Upper lobe of right lung (tissue), 1 donor: ENCODE measurements at regions not wholly inside any gene's neighbourhood (a gene's known extent, or its start where the extent isn't known, plus 50 kb on each side); places are given as distances from the start of the nearest gene placed in this dataset.

Source experiments
- ATAC-seq: fragments of 200-7000 bp; cut with Tn5 transposase; one replicate; pipeline ENCODE4 v1.9.1; 2020; ENCODE audit warnings: mild to moderate bottlenecking, moderate library complexity
- DNase-seq: peaks from one replicate; pipeline ENCODE4 v3.0.0-alpha.2; 2020
- H3K27ac ChIP-seq: fragments of 200-600 bp; one replicate; pipeline ENCODE4 v1.8.0; 2022
- H3K27me3 ChIP-seq: fragments of 200-600 bp; one replicate; pipeline ENCODE4 v1.8.0; 2022; ENCODE audit warnings: mild to moderate bottlenecking
- H3K36me3 ChIP-seq: fragments of 200-600 bp; one replicate; pipeline ENCODE4 v1.8.0; 2022
- H3K4me1 ChIP-seq: fragments of 200-600 bp; one replicate; pipeline ENCODE4 v1.8.0; 2022
- H3K4me3 ChIP-seq: fragments of 200-600 bp; one replicate; pipeline ENCODE4 v1.8.0; 2022; ENCODE audit warnings: mild to moderate bottlenecking
- H3K9me3 ChIP-seq: fragments of 200-600 bp; one replicate; pipeline ENCODE4 v1.8.0; 2022
- intact Hi-C: fragments of 100-400 bp; cut with DNase I; formaldehyde crosslinking; loops from one replicate; pipeline ENCODE4 v1.11.0; 2022
- TF ChIP-seq, protein P1 (sequence below): fragments of 200-600 bp; IDR thresholded peaks from one replicate; pipeline ENCODE4 v1.8.0; 2022; ENCODE audit warnings: antibody characterized with exemption
- donor health status: DM: no; HTN: yes; CAD: no; lungs with severe emphysema.

DNA sequence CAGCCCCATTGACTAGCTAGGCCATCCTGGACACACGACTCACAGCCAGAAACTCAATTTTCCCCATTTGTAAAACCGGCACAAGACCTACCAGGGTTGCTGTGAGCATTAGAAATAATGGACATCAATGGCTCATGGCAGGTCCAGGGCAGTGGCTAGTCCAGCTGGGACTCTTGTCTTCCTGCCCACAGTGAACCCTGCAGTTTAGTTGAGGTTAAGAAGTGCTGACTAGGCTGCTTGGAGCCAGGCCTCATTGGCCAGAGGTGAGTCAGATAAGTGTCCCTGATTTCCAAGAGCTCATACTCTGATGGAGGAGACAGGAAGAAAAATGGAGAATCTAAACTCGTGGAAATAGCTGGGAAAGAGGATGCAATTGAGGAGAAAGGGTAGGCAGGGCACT lies 123.4 kb upstream of the ZNF92 start:
- intact Hi-C loops: no loop called here
- TF ChIP-seq, protein P1, sequence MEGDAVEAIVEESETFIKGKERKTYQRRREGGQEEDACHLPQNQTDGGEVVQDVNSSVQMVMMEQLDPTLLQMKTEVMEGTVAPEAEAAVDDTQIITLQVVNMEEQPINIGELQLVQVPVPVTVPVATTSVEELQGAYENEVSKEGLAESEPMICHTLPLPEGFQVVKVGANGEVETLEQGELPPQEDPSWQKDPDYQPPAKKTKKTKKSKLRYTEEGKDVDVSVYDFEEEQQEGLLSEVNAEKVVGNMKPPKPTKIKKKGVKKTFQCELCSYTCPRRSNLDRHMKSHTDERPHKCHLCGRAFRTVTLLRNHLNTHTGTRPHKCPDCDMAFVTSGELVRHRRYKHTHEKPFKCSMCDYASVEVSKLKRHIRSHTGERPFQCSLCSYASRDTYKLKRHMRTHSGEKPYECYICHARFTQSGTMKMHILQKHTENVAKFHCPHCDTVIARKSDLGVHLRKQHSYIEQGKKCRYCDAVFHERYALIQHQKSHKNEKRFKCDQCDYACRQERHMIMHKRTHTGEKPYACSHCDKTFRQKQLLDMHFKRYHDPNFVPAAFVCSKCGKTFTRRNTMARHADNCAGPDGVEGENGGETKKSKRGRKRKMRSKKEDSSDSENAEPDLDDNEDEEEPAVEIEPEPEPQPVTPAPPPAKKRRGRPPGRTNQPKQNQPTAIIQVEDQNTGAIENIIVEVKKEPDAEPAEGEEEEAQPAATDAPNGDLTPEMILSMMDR: no peak
- Histone ChIP-seq H3K27me3 (no peaks in the 10 kb centered on the region), H3K27ac (no peak overlapping the region), H3K9me3 (no peaks in the 10 kb centered on the region), H3K4me1 (peaks cover 4% of the 10 kb centered on the region), H3K4me3 (no peak overlapping the region), H3K36me3 (no peaks in the 10 kb centered on the region)
- ATAC-seq (no peak), DNase-seq (no peak)

DNA sequence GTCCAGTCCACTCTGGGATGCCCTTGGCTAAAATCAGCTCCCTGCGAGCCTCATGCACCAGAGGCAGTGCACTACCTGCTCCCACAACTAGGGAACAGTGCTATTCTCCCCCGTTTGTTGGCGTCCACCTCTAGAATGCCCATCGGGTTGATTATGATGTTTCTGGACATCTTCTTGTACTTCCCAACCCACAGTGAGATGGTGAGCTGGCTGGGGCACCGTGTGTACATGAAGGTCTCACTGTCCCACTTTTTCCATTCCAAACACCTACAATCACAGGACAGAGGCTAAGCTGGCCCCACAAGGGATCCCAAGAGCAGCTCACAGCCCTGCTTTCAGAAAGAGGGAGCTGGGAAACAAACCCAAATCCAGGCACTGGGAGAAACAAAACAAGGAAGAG lies 126.2 kb upstream of the ZNF92 start:
- H3K4me1 ChIP-seq: peaks cover 2% of the 10 kb centered on the region
- intact Hi-C loops: no loop called here
- TF ChIP-seq, protein P1: no peak

GRCh38 chr7:65239707-65240352 lies 133.8 kb upstream of the ZNF92 start:
- Histone ChIP-seq H3K9me3 (no peaks in the 10 kb centered on the region), H3K4me3 (peak overlapping the region; percentile 50), H3K27ac (no peak overlapping the region), H3K27me3 (peaks cover 10% of the 10 kb centered on the region), H3K4me1 (peaks cover 10% of the 10 kb centered on the region), H3K36me3 (no peaks in the 10 kb centered on the region)
- TF ChIP-seq, protein P1: no peak
- intact Hi-C loops: no loop called here
- peak; percentile 88 for ATAC-seq
- peak; percentile 80 for DNase-seq

More for the DNA sequence above, 126.2 kb upstream of the ZNF92 start:
- H3K9me3 ChIP-seq: no peaks in the 10 kb centered on the region
- ATAC-seq (no peak), DNase-seq (no peak)
- H3K27ac ChIP-seq: no peak overlapping the region
- H3K36me3 ChIP-seq: no peaks in the 10 kb centered on the region
- H3K27me3 ChIP-seq: no peaks in the 10 kb centered on the region
- no peak overlapping the region for H3K4me3 ChIP-seq

DNA sequence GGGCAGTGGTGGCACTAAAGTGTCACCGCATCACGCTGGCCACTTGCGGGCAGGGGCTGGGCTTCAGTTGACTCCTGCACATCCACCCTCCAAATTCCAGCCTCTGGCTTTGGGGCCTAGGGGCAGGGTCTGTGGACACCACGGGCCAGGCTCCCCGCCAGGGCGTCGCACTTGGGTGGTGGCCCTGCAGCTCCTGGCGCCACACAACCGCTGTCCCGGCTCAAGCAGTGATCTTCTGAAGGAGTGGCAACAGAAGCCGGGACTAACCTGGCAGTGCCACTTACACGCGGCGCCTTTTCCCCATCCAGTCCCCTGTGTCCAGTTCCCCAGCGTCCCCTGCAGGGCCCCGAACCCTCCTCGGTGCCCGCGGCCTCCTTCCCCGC lies 134.3 kb upstream of the ZNF92 start:
- Histone ChIP-seq H3K27me3 (peaks cover 10% of the 10 kb centered on the region), H3K36me3 (no peaks in the 10 kb centered on the region), H3K9me3 (no peaks in the 10 kb centered on the region), H3K4me1 (peaks cover 10% of the 10 kb centered on the region), H3K27ac (no peak overlapping the region), H3K4me3 (peak overlapping the region; percentile 50)
- TF ChIP-seq, protein P1: no peak
- ATAC-seq: no peak
- DNase-seq: no peak
- intact Hi-C loops: no loop called here

- TF ChIP-seq, protein P1: no peak
- Histone ChIP-seq H3K4me3 (no peak overlapping the region), H3K36me3 (no peaks in the 10 kb centered on the region), H3K4me1 (peaks cover 10% of the 10 kb centered on the region), H3K27me3 (peaks cover 10% of the 10 kb centered on the region), H3K27ac (no peak overlapping the region), H3K9me3 (no peaks in the 10 kb centered on the region)
- DNase-seq: no peak
- intact Hi-C loops: no loop called here
- ATAC-seq: no peak
Measured at GRCh38 chr7:65238785-65239184, 134.9 kb upstream of the ZNF92 start.

DNA sequence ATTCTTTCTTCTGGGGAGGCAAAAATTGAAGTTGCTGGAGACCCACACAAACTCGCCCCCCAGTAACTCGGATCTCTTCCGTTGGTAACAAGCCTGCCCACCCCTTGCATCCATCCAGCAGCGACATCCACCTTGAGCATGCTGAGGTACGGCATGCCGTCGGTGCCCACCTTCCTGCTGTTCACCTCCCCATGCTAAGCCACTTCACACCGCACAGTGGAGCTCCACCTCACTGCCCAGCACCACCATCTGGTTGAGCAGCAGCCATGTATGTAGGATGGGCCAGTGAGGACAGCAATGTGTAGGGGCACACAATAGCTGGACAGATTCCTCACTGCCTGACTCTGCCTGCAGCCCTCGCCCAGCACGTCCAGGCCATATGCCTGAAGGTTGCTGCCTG lies 138.1 kb upstream of the ZNF92 start:
- Histone ChIP-seq H3K9me3 (no peaks in the 10 kb centered on the region), H3K27ac (no peak overlapping the region), H3K27me3 (peaks cover 10% of the 10 kb centered on the region), H3K4me1 (peaks cover 10% of the 10 kb centered on the region), H3K4me3 (no peak overlapping the region), H3K36me3 (no peaks in the 10 kb centered on the region)
- TF ChIP-seq, protein P1: no peak
- ATAC-seq: no peak
- intact Hi-C loops: no loop called here
- no peak for DNase-seq
